ENCODE measurements at regions not wholly inside any gene's neighbourhood (a gene's known extent, or its start where the extent isn't known, plus 50 kb on each side); places are given as distances from the start of the nearest gene placed in this dataset.

DNA sequence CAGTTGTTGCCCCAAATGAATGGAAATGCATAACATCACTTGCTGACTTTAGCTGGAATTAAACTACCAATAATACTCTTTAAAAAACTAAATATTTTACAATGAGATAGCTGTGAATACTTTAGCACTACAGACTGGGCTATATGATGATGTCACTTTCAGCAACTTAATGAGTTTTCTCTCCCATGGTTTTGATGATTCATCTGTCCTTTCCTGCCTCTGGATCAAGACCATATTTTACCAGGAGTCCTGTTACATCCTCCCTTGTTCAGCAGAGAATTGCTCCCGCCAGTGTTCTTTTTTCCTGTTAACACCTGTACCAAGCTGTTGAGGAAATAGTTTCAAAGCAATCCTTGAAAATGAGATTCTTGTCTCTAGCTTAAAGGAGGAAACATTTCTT, 543.0 kb downstream of the SPRY1 start (continued):
- TF ChIP-seq, protein P1, sequence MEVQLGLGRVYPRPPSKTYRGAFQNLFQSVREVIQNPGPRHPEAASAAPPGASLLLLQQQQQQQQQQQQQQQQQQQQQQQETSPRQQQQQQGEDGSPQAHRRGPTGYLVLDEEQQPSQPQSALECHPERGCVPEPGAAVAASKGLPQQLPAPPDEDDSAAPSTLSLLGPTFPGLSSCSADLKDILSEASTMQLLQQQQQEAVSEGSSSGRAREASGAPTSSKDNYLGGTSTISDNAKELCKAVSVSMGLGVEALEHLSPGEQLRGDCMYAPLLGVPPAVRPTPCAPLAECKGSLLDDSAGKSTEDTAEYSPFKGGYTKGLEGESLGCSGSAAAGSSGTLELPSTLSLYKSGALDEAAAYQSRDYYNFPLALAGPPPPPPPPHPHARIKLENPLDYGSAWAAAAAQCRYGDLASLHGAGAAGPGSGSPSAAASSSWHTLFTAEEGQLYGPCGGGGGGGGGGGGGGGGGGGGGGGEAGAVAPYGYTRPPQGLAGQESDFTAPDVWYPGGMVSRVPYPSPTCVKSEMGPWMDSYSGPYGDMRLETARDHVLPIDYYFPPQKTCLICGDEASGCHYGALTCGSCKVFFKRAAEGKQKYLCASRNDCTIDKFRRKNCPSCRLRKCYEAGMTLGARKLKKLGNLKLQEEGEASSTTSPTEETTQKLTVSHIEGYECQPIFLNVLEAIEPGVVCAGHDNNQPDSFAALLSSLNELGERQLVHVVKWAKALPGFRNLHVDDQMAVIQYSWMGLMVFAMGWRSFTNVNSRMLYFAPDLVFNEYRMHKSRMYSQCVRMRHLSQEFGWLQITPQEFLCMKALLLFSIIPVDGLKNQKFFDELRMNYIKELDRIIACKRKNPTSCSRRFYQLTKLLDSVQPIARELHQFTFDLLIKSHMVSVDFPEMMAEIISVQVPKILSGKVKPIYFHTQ (CRISPR knock-in tag; IDR thresholded peaks at IDR 0.05), result no peak

DNA sequence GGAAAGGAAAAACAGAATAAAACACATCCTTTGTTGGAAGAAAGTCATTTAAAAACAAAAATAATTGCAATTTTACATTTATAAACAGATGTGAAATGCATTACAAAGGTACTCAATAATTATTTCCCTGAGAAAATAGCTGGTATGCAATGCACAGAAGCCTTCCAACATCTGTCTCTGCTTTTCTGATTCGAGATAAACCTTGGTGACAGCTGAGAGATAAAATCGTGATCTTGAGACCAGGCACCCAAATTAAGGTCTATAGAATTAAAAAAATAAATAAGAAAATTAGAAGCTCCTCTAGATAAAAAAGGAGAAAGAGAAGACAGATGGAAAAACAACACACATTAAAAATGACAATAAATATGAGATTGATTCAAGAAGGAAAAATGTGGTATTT, 544.0 kb downstream of the SPRY1 start:
- Mint-ChIP-seq H3K4me1 (peaks cover 9% of the 10 kb centered on the region), H3K4me3 (no peak overlapping the region)

DNA sequence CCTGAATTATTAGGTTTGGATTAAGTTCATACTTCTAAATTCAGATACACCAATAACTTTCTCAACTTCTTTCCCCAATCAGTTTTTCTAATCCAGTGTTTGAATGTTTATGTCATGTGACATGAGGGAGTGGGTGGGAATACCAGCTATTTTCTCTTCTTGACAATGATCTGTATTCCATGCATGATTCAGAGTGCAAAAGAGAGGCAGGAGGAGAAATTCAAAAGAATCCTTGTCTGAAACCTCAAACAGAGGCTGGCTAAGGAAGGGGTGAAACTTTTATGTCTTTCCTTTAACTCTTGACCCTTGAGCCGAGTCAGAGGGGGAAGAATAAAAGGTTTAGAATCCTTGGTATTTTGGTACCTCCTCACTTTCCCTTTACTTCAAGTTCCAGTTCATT, 544.7 kb downstream of the SPRY1 start:
- Mint-ChIP-seq H3K36me3 (no peaks in the 10 kb centered on the region), H3K4me1 (peaks cover 9% of the 10 kb centered on the region), H3K27me3 (ENCODE audit: low read depth) (no peaks in the 10 kb centered on the region), H3K27ac (no peak overlapping the region), H3K4me3 (no peak overlapping the region), H3K9me3 (no peaks in the 10 kb centered on the region)
- ChIA-PET POLR2A (no interaction called here), CTCF (no interaction called here)
- ATAC-seq (no peak), DNase-seq (ENCODE audit: low spot score) (no peak)
- TF ChIP-seq ZNF416 (CRISPR knock-in tag; IDR thresholded peaks at IDR 0.05), result no peak
- TF ChIP-seq GTF2I (CRISPR knock-in tag; conservative IDR thresholded peaks at IDR 0.05), result no peak
- TF ChIP-seq ESRRA (CRISPR knock-in tag; IDR thresholded peaks at IDR 0.05; ENCODE audit: borderline replicate concordance), result no peak
- no peak for TF ChIP-seq ZNF232 (CRISPR knock-in tag; IDR thresholded peaks at IDR 0.05)
- TF ChIP-seq, protein P2, sequence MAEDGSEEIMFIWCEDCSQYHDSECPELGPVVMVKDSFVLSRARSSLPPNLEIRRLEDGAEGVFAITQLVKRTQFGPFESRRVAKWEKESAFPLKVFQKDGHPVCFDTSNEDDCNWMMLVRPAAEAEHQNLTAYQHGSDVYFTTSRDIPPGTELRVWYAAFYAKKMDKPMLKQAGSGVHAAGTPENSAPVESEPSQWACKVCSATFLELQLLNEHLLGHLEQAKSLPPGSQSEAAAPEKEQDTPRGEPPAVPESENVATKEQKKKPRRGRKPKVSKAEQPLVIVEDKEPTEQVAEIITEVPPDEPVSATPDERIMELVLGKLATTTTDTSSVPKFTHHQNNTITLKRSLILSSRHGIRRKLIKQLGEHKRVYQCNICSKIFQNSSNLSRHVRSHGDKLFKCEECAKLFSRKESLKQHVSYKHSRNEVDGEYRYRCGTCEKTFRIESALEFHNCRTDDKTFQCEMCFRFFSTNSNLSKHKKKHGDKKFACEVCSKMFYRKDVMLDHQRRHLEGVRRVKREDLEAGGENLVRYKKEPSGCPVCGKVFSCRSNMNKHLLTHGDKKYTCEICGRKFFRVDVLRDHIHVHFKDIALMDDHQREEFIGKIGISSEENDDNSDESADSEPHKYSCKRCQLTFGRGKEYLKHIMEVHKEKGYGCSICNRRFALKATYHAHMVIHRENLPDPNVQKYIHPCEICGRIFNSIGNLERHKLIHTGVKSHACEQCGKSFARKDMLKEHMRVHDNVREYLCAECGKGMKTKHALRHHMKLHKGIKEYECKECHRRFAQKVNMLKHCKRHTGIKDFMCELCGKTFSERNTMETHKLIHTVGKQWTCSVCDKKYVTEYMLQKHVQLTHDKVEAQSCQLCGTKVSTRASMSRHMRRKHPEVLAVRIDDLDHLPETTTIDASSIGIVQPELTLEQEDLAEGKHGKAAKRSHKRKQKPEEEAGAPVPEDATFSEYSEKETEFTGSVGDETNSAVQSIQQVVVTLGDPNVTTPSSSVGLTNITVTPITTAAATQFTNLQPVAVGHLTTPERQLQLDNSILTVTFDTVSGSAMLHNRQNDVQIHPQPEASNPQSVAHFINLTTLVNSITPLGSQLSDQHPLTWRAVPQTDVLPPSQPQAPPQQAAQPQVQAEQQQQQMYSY (CRISPR knock-in tag; IDR thresholded peaks at IDR 0.05), result no peak
- no peak for TF ChIP-seq ZNF219 (CRISPR knock-in tag; IDR thresholded peaks at IDR 0.05; ENCODE audit: borderline replicate concordance)
- TF ChIP-seq, protein P3, sequence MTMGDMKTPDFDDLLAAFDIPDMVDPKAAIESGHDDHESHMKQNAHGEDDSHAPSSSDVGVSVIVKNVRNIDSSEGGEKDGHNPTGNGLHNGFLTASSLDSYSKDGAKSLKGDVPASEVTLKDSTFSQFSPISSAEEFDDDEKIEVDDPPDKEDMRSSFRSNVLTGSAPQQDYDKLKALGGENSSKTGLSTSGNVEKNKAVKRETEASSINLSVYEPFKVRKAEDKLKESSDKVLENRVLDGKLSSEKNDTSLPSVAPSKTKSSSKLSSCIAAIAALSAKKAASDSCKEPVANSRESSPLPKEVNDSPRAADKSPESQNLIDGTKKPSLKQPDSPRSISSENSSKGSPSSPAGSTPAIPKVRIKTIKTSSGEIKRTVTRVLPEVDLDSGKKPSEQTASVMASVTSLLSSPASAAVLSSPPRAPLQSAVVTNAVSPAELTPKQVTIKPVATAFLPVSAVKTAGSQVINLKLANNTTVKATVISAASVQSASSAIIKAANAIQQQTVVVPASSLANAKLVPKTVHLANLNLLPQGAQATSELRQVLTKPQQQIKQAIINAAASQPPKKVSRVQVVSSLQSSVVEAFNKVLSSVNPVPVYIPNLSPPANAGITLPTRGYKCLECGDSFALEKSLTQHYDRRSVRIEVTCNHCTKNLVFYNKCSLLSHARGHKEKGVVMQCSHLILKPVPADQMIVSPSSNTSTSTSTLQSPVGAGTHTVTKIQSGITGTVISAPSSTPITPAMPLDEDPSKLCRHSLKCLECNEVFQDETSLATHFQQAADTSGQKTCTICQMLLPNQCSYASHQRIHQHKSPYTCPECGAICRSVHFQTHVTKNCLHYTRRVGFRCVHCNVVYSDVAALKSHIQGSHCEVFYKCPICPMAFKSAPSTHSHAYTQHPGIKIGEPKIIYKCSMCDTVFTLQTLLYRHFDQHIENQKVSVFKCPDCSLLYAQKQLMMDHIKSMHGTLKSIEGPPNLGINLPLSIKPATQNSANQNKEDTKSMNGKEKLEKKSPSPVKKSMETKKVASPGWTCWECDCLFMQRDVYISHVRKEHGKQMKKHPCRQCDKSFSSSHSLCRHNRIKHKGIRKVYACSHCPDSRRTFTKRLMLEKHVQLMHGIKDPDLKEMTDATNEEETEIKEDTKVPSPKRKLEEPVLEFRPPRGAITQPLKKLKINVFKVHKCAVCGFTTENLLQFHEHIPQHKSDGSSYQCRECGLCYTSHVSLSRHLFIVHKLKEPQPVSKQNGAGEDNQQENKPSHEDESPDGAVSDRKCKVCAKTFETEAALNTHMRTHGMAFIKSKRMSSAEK (CRISPR knock-in tag; IDR thresholded peaks at IDR 0.05; ENCODE audit: borderline replicate concordance), result no peak

More for the DNA sequence above, 544.0 kb downstream of the SPRY1 start:
- TF ChIP-seq ZSCAN18 (CRISPR knock-in tag; IDR thresholded peaks at IDR 0.05) (no peak), SMAD3 (CRISPR knock-in tag; IDR thresholded peaks at IDR 0.05; ENCODE audit: borderline replicate concordance) (no peak)
- H3K36me3 Mint-ChIP-seq, result no peaks in the 10 kb centered on the region
- no peaks in the 10 kb centered on the region for H3K9me3 Mint-ChIP-seq
- DNase-seq (ENCODE audit: low spot score) (no peak), ATAC-seq (no peak)
- CTCF ChIA-PET, result no interaction called here
- POLR2A ChIA-PET, result no interaction called here
- H3K27ac Mint-ChIP-seq, result no peak overlapping the region
- no peaks in the 10 kb centered on the region for H3K27me3 Mint-ChIP-seq (ENCODE audit: low read depth)

All from WTC11 (cell line).